Endothelial cell of umbilical vein (primary cell): ENCODE measurements at regions not wholly inside any gene's neighbourhood (a gene's known extent, or its start where the extent isn't known, plus 50 kb on each side); places are given as distances from the start of the nearest gene placed in this dataset.

Experiments used
- EZH2 ChIP-seq: IDR thresholded peaks from 2 replicates; pipeline ENCODE4 v1.6.1; 2012; ENCODE audit warnings: borderline replicate concordance, low read depth, mild to moderate bottlenecking, moderate library complexity, low read length, inconsistent platforms; ENCODE audit not compliant: severe bottlenecking
- FOS ChIP-seq: IDR thresholded peaks from 2 replicates; pipeline ENCODE4 v1.6.1; 2011; ENCODE audit warnings: mild to moderate bottlenecking, low read length, moderate library complexity, borderline replicate concordance; ENCODE audit not compliant: insufficient read depth
- GATA2 ChIP-seq: IDR thresholded peaks from 2 replicates; pipeline ENCODE4 v1.7.0; 2011; ENCODE audit warnings: low read depth, mild to moderate bottlenecking, moderate library complexity, mixed read lengths, low read length; ENCODE audit not compliant: insufficient read length, insufficient read depth
- JUN ChIP-seq: IDR thresholded peaks from 2 replicates; pipeline ENCODE4 v1.6.1; 2011; ENCODE audit warnings: borderline replicate concordance, low read depth; ENCODE audit not compliant: insufficient read length, insufficient read depth
- MYC ChIP-seq: IDR thresholded peaks from one replicate; pipeline ENCODE4 v1.6.1; 2011; ENCODE audit warnings: mild to moderate bottlenecking, low read depth, low read length
- POLR2A ChIP-seq: IDR thresholded peaks from 2 replicates; pipeline ENCODE4 v1.6.1; 2012; ENCODE audit warnings: low read depth, mild to moderate bottlenecking, control low read depth, low read length
- POLR2AphosphoS5 ChIP-seq: IDR thresholded peaks from 2 replicates; pipeline ENCODE4 v1.6.1; 2012; ENCODE audit warnings: low read depth, mild to moderate bottlenecking, control low read depth, low read length, moderate library complexity; ENCODE audit not compliant: insufficient read depth
- TF ChIP-seq, protein P1 (sequence below), 2 donors: IDR thresholded peaks; 1 replicate in 1 of 2; 2 replicates in 1 of 2; pipeline ENCODE4 v1.5.1; 2011; ENCODE audit warnings: low read length in 2 of 2, mild to moderate bottlenecking in 2 of 2, moderate library complexity in 2 of 2, control low read depth in 1 of 2, inconsistent platforms in 1 of 2, low read depth in 1 of 2; ENCODE audit not compliant: insufficient read depth in 1 of 2; ENCODE audit errors: extremely low read depth in 1 of 2
- TF ChIP-seq, protein P2 (sequence below): IDR thresholded peaks from 2 replicates; pipeline ENCODE4 v1.6.1; 2011; ENCODE audit not compliant: insufficient read depth, insufficient read length

DNA sequence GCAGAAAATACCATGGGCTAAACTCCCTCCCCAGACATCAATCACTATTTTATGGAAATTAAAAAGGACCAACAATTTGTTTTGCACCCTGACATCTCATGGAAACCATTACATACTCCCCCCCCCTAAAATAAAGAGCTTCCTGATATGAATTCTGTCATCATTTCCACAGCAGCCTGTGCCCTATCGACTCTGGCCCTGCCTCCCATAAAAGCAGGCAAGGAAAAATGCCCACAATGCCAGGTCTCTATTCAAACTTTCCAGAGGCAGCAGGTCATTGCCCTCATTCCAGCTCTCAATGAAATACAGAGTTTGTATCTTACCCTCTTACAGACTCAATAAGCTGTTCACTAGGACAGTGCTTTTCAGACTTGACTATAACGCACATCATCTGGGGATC is 254.4 kb upstream of the TANK start:
- no peak for TF ChIP-seq EZH2
- TF ChIP-seq, protein P1, sequence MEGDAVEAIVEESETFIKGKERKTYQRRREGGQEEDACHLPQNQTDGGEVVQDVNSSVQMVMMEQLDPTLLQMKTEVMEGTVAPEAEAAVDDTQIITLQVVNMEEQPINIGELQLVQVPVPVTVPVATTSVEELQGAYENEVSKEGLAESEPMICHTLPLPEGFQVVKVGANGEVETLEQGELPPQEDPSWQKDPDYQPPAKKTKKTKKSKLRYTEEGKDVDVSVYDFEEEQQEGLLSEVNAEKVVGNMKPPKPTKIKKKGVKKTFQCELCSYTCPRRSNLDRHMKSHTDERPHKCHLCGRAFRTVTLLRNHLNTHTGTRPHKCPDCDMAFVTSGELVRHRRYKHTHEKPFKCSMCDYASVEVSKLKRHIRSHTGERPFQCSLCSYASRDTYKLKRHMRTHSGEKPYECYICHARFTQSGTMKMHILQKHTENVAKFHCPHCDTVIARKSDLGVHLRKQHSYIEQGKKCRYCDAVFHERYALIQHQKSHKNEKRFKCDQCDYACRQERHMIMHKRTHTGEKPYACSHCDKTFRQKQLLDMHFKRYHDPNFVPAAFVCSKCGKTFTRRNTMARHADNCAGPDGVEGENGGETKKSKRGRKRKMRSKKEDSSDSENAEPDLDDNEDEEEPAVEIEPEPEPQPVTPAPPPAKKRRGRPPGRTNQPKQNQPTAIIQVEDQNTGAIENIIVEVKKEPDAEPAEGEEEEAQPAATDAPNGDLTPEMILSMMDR (IDR thresholded peaks at IDR 0.05; ENCODE audit: extremely low read depth in 1 of 2, insufficient read depth in 1 of 2, low read depth in 1 of 2, low read length in 2 of 2) = no peak
- no peak for TF ChIP-seq POLR2A
- TF ChIP-seq POLR2AphosphoS5 = no peak
- TF ChIP-seq JUN = no peak
- TF ChIP-seq, protein P2, sequence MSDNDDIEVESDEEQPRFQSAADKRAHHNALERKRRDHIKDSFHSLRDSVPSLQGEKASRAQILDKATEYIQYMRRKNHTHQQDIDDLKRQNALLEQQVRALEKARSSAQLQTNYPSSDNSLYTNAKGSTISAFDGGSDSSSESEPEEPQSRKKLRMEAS = no peak
- no peak for TF ChIP-seq MYC
- no peak for TF ChIP-seq FOS
- TF ChIP-seq GATA2 = no peak
